LHCN-M2 (cell line): ENCODE measurements at regions not wholly inside any gene's neighbourhood (a gene's known extent, or its start where the extent isn't known, plus 50 kb on each side); places are given as distances from the start of the nearest gene placed in this dataset.

Experiments used
- DNase-seq: peaks from one replicate; pipeline ENCODE4 v3.0.0-alpha.2; 2012; ENCODE audit warnings: low read depth

DNA sequence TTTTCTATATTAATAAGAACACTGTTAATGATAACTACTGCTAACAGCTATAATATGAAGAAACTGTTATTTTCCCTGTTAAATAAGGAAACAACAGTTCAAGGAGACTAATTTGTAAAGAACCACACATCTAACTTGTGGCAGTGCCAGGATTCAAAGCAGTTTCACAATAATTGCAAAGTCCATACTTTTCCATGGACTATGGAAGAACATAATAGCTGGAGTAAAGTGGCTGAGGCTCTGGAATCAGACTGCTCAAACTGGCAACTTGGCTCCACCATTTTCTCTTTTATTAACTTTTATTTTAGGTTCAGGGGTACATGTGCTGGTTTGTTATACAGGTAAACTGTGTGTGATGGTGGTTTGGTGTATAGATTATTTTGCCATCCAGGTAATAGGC, 393.7 kb upstream of the CPEB2 start:
- no peak for DNase-seq

DNA sequence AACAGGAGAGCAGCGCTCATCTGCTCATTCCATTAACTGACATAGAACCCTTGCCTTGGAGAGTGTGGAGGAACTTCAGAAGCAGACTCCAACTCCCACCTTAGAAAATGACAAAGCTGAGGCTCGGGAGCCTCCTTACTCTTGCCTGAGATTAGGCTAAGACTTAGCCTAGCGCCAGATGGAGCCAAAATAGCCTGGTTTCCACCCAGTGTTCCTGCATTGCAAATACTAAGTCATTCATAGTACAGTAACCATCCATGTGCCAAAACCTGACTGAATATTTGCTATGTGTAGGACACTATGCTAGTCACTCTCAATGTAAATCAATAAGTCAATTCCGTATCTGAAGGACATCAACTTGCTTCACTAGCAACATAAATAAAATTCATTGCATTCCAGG, 387.4 kb upstream of the CPEB2 start:
- DNase-seq, result no peak

DNA sequence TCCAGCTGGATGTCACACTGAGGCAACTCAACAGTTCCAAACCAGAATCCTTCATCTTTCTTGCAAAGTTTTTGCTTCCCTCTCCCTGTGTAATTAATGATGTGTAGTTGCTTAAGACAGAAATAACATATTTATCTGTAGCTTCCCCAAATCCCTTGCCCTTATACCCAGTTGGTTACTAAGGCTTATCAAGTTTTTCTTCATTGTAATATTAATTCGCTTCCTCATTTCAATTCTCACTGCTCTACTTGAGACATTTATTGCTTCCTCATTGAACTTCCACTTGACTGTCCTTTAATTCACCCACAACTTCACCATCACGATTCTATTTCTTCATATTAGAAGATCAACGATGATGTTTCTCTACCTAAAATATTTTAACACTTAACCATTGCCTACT, 386.6 kb upstream of the CPEB2 start:
- DNase-seq, result no peak

DNA sequence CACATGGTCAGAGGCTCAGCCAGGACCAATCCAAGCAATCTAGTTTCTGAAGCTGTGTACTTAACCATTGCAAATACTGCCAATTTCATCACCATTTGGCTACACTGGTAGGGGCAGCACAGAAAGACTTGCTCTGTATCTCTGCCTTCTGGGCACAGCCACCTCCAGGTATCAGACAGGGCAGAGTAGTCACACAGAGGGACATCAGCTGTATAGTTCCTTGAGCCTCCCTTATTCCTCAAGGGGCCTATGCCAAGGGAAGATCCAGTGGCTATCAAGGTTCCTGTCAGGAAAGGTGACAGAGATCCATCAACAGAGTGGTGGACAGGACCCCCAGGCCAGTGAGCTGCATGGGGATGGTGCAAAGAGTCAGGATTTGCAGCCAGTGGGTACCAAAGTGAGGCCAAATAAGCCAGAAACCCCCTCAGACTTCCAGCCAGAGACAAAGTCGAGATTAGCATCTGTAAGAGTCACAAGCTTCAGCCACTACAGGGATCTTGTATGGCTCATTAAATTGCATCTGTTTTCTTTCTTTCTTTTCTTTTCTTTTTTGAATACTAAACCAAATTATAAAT, 381.6 kb upstream of the CPEB2 start:
- DNase-seq, result no peak

DNA sequence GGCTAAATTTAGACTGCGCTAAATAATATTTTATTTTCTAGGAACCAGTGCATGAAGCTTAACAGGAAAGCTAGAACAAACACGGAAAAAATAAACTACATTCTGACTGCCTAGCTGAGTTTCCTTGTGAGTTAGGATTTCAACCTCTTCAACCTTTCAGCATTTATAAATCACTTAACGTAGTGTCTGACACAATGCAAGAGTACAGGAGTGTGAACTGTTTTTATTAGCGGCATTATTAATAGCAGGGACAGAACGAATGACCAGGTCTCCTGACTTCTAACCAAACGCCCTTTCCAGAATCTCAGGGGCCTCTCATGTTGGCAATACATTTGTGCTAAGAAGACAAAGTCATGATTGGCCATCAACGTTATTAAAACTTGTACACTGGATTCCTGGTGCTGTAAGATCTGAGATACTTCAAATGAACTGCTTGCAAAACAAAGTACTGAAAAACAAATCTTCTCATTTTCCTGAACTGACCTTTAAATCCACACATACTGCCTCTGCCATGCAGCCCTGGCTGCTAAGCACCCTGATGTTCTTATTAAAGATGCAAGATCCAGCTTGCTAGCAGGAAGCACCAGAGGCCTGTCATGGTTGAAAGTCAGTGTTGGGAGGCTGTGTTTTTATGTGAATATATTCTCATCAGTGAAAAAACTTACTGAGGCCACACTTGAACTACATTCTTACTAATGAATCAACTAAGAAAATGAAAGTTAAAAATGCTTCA, 380.4 kb upstream of the CPEB2 start:
- DNase-seq, result no peak

DNA sequence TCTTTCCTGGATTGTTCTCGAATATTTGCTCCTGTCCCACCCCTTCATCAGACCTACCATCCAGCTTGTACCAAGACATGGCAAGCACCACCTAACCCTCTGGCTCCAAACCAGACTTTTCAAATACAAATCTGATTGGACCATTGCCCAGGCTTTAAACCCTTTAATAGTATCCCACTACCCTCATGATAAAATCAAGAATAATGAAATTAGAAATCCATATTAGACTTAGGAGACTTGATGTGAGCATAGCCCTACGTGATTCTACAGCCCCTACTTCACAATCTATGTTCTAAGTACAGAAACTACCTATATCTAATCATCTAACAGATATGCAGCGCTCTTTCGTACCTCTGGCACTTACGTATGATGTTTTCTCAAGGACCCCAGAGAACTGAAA, 375.2 kb upstream of the CPEB2 start:
- DNase-seq, result no peak

DNA sequence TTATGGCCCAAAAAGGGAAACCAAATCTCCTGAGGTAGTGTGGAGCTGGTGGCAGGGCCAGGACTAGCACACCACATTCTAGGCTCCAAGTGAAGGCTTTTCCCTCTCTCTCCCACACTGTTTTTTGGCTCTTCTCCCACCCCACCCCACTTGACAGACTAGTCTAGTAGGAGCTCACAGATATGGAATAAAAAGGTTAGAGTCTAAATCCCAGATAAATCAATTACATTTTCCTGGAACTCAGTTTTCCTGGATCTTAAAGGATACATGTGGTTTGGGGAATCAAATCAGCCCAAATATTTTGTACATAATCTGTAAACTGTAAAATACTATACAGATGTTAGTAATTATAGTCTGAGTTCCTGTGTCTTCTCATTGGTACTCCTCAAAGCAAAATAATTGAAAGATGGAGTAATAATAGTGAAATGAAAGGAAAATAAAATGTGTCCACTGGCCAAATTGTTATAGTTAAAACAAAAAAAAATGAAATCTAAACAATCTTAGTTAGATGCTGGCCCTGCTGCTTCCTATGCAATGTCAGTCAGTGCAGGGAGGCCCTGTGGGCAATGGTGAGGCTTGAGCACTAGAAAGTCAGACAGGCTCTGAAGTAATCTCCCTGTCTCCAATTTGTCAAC, 370.4 kb upstream of the CPEB2 start:
- DNase-seq, result no peak

DNA sequence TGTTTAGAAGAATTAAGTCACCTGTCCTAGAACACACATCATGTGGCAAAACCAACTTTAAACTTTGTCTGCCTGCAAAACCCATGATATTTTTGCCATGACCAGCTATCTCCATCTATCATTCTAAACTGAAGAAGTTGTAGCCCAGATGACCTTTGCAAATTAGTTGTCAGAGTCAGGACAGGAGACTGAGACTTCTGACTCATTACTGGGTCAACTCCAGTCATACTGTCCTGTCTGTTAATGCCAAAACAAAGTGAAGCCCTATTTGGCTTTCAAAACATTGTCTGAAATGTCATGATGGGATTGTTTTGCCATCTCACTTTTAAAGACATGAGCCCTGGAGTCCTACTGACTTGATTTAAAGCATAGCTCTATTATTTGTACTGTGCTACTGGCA, 365.7 kb upstream of the CPEB2 start:
- peak; percentile 40 for DNase-seq

DNA sequence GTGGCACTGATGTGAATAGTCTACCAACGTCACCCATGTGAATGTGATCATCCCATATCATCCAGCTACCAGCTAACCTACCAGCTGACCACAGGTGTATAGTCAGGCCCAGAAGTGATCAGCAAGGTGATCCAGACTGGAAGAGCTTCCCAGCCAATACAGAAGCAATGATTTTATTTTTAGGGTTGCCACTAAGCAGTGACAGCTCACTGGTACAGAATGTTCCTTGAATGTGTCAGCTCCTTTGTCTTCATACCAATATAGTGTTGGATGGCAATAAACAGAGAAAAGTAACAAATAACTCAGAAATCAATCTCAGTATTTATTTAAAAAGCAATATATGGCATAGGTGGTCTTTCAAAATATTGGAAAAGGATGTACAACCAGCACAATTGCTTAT, 361.8 kb upstream of the CPEB2 start:
- DNase-seq, result peak; percentile 54

DNA sequence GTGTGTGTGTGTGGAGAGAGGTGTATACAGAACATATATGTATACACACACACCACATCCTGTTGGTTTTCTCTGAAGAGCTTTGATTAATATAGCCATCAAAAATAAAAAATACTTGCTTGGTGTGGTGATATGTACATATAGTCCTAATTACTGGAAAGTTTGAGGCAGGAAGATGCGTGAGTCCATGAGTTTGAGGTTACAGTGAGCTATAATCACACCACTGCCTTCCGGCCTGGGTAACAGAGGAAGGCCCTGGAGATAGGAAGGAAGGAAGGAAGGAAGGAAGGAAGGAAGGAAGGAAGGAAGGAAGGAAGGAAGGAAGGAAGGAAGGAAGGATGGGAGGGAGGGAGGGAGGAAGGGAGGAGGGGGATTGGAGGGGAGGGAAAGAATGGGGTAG, 360.4 kb upstream of the CPEB2 start:
- DNase-seq, result no peak

DNA sequence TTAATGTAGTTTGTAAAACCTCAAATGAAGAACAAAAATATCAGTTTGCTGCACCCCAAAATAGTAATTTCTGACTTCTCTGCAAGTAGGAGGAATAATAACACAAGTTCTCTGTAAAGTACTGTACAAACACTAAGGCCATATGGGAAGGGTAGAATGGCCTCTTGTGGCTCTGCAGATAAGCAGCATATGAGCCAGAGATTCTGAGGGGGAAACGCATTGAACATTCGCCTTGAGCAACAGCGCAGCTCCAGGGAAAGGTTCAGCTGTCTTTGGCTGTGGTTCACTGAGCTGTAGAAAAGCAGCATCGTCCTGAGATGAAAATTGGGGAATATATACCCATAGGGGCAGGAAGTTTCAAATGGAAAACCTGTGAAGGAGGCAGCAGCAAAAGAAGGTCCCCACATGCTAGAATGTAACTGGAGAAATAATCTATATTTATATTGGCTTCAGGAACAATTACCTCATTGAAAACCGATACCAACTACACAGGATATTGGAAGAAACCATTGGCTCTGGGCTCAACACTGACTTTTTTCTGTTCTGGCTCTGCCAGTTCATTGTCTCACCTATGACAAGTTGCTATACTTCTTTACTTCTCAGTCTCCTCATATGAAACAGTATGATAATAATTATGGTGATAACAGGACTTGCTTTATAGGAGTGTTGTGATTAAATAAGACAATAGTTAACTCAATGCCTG, 357.6 kb upstream of the CPEB2 start:
- no peak for DNase-seq

DNA sequence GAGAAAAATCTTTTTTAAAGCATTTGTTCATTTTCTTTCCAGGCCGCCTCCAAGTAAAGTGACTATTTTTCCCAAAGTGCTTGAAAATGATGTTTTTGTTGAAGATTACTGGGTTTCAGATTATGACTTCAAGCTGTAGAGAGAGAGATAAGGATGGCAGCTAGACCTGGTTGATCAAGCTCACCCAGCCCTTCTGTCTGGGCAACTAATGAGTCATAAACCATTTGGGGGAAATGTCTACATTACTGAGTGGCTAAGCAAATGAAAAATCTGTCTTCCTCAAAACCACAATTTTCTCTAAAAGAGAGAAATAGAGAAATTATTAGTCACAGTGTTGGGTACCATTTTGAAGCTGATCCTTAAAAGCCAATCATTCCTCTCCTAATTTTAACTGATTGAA, 355.4 kb upstream of the CPEB2 start:
- peak; percentile 75 for DNase-seq

DNA sequence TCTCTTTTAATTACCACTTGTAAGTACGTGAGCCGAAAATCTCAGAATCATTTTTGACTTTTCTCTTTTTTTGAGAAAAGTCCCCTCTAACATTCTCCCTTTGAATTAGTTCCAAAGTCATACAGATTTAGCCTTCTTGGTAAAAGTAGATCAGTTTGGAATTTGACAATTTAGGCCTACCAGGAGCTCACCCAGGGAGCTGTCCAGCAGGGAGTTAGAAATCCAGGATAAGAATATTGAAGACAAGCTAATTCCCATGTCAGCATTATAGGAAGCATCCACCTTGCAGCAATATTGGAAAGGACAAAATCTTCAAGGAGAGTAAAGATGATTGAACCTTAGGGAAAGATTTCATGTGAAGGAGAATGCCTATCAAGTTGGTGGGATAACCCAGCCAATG, 352.2 kb upstream of the CPEB2 start:
- DNase-seq, result peak; percentile 46

DNA sequence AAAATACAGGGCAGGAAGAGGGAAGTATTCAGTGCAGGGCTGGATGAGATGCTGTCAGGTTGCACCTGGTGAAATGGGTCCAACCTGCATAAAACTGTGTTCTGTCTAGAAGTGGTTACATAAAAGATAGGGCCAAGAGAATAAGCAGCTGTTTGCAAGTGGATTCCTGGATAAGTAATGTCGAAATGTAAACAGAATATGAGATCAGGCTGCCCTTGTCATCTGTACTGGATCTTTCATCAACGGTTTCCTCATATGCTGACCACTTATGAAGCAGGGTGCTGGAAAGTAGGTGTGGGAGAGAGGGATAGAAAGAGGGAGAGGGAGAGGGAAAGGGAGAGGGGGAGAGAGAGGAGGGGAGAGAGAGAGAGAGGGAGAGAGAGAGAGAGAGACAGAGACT, 349.8 kb upstream of the CPEB2 start:
- DNase-seq, result peak; percentile 50

DNA sequence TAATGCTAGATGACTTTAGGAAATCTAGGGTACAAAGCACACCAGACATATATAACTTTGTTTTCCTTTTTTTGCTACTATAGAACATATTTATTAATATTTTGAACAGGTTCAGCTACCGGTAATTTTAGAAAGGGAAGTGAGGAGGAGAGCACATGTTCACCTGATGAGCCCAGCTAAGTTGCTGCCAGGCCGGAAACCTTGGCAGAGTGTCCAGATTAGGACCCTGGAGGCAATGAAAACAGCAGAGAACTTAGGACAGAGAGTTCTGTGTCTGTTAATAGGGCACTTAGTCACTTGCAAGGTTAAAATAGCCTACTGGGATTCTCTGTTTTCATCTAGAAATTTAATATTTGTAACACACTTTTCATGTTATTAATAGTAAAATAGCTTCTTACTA, 348.9 kb upstream of the CPEB2 start:
- DNase-seq, result no peak

DNA sequence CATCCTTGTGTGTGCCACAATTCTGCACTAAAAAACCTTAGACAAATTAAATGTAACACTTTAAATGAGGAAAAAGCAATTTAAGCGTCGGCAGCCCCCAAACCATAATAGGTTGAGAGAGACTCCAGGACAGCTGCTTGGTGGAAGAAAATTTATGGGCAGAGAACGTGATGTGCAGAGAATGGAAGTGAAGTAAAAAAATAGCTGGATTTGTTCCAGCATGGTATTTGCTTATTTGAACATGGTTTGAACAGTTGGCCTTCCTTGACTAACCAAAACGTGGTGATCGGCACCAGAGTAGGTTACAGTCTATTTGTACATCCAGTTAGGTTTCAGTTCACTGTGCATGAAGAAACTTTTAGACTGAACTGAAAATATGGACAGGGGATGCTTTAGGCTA, 343.0 kb upstream of the CPEB2 start:
- DNase-seq, result peak; percentile 51

DNA sequence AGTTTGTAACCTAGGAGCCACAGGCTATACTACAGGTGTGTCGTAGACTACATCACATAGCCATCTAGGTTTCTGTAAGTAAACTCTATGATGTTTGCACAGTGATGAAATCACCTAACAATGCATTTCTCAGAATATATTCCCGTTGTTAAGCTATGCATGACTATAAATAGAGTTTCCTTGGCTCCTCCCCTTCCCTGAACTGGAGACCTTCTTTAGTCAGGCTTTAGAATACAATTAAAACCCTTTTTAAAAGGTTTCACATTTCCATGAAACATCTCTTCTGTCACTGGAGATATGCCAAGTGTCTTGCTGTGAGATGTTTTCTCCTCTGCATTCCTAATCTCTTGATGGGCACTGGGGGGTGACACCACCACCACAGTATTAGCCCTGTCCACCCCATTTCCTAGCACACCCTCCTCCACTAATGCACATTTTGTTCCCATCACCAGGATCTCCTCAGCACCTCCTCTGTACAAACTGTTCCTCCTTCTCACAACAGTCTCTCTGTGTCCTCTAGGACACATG, 334.6 kb upstream of the CPEB2 start:
- DNase-seq, result peak; percentile 85

DNA sequence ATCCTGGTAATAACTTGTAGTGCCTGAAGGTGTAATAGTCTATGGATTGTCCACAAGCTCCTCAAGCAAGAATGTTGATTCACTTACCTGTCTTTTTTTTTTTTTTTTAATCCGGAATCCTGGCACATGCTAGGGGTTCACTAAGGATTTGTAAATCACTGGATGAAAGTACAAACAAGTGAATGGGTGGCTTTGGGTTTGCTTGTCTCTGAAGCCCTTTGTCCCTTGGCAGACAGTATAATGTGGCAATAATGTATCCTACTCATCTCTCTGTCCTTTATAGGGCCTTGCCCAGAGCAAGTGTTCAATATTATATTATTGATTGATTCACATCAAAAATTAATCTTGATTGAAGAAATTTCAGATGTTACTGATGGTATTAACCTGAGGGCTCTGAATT, 334.0 kb upstream of the CPEB2 start:
- DNase-seq, result no peak

DNA sequence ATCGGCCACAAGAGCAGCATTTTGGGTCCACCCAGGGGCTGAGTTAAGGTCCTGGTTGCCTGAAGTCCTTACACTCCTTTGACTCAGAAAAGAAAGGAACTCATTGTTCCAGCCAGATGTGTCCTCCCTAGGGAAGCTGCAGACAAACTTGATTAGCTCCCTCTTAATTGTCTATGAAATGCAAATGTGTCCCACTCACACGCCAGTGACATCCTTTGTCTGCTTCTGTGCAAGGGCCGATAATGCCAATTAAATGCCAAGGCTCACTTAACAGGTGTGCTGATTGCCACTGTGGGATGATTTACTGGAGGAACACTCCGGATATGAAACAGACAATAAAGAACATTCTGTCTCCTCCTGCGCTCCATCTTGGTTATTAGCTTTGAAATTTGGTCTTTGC, 332.9 kb upstream of the CPEB2 start:
- DNase-seq, result peak; percentile 64

DNA sequence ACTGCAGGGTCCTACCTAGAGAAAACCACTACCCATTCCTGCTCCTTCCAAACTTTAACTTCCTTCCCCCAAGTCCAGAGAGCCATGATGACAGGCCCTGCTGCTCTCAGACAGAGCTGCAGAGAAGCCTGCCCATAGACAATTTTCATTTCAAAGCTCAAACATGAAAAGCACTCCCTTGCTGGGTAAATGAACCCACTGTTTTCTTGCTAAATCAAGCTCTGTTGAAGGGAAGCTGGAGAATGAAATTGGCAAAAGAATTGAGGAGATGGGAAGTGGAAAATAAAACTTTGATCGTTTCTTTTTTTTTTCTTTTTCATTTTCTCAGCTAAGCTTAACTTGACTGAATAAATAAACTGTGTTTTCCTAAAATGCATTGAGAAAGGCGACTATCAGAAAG, 331.1 kb upstream of the CPEB2 start:
- no peak for DNase-seq

DNA sequence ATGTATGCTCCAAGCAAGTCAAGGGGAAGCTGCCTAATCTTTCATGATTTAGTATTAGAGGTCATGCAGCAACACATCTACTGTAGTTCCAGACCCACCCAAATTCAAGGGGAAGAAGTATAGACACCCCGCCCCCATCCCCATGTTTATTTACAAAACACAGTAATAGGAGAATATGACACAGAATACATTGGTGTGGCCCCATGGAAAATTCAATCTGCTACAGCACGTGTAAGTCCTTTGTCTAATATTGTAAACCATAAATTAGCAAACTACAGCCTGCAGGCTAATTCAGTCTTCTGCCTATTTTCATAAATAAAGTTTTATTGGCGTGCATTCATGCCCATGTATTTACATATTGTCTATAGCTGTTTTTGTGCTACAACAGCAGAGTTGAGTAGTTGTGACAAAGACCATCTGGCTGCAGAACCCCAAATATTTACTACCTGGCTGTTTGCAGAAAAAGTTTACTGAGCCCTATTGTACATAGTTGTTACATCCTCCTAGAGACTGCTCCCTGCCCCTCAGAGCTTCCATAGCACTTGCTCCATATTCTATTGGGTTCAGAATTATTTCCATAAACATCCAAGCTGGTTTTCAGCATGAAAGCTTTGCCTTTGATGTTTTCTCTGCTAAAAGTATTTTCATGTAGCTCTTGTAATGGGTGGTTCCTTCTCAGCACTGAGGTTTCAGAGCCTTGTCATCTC, 326.8 kb upstream of the CPEB2 start:
- no peak for DNase-seq

DNA sequence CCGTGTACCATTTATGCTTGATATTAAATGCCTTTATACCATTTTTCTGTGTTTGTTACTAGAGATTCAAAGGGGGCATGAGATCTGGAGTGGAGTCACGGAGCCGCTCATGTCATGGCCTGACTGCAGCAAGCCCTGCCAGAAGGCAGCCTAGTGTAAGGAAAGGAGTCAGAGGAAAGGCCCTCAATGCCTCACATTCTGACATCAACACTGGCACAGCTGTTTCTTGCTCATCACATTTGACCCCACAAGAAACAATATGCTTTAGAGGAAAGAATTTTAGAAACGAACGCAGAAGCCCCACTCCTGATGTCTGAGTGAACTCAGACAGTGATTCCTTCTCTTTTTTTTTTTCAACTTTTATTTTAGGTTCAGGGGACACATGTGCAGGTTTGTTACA, 322.4 kb upstream of the CPEB2 start:
- peak; percentile 92 for DNase-seq
